BLaER1 treated with 17β-estradiol and CSF1 and Interleukin-3, amounts not matched to agents 10 nM and 100 nM (cell line): ENCODE measurements at regions not wholly inside any gene's neighbourhood (a gene's known extent, or its start where the extent isn't known, plus 50 kb on each side); places are given as distances from the start of the nearest gene placed in this dataset.

Source experiments
- H3K27ac ChIP-seq, 11 experiments: shearing (Covaris generic); formaldehyde crosslinking; 2 replicates each; pipeline ENCODE4 v1.8.1; 2022
- H3K27me3 ChIP-seq, 11 experiments: shearing (Covaris generic); formaldehyde crosslinking; 2 replicates each; pipeline ENCODE4 v1.8.1; 2022
- H3K36me3 ChIP-seq, 11 experiments: shearing (Covaris generic); formaldehyde crosslinking; 2 replicates each; pipeline ENCODE4 v1.8.1; 2022
- H3K4me1 ChIP-seq, 10 experiments: shearing (Covaris generic); formaldehyde crosslinking; 2 replicates each; pipeline ENCODE4 v1.8.1; 2022
- H3K4me2 ChIP-seq, 11 experiments: shearing (Covaris generic); formaldehyde crosslinking; 2 replicates each; pipeline ENCODE4 v1.8.1; 2022
- H3K4me3 ChIP-seq, 10 experiments: shearing (Covaris generic); formaldehyde crosslinking; 2 replicates each; pipeline ENCODE4 v1.8.1; 2022
- H3K9ac ChIP-seq, 11 experiments: shearing (Covaris generic); formaldehyde crosslinking; 2 replicates each; pipeline ENCODE4 v1.8.1; 2022
- H3K9me3 ChIP-seq, 11 experiments: shearing (Covaris generic); formaldehyde crosslinking; replicated peaks in 1 of 11; 2 replicates each; pipeline ENCODE4 v1.8.1; 2022
- H4K20me1 ChIP-seq, 11 experiments: shearing (Covaris generic); formaldehyde crosslinking; 2 replicates each; pipeline ENCODE4 v1.8.1; 2022
- Cebpa-rat ChIP-seq, 11 experiments: shearing (Covaris generic); IDR thresholded peaks; 2 replicates each; pipeline ENCODE4 v1.8.1; 2022

GRCh38 chr20:24064915-24065314, 76.3 kb upstream of the GGTLC1 start:
- Histone ChIP-seq H3K4me3 (no peak overlapping the region), H3K27ac (no peak overlapping the region), H3K4me1 (peaks cover 0 to 5% (median 0%) of the 10 kb centered on the region in 10 experiments; a peak in 2 of 20 replicates), H3K9me3 (peaks cover under 1 to 12% (median 5%) of the 10 kb centered on the region in 11 experiments; a peak in 17 of 22 replicates), H3K9ac (no peak overlapping the region), H3K27me3 (no peaks in the 10 kb centered on the region), H4K20me1 (no peaks in the 10 kb centered on the region), H3K4me2 (no peak overlapping the region), H3K36me3 (no peaks in the 10 kb centered on the region)
- TF ChIP-seq Cebpa-rat (IDR thresholded peaks at IDR 0.05): no peak

GRCh38 chr20:24064092-24064491, 75.5 kb upstream of the GGTLC1 start:
- Histone ChIP-seq H3K27me3 (no peaks in the 10 kb centered on the region), H3K9me3 (peaks cover 0 to 6% (median 0%) of the 10 kb centered on the region in 11 experiments; a peak in 2 of 22 replicates), H3K9ac (no peak overlapping the region), H3K27ac (no peak overlapping the region), H3K4me1 (peaks cover 0 to 5% (median 0%) of the 10 kb centered on the region in 10 experiments; a peak in 2 of 20 replicates), H3K36me3 (no peaks in the 10 kb centered on the region), H4K20me1 (no peaks in the 10 kb centered on the region), H3K4me3 (no peak overlapping the region), H3K4me2 (no peak overlapping the region)
- no peak for TF ChIP-seq Cebpa-rat (IDR thresholded peaks at IDR 0.05)

- H3K4me1 ChIP-seq: peaks cover 0 to 5% (median 0%) of the 10 kb centered on the region in 10 experiments; a peak in 2 of 20 replicates
- H3K27me3 ChIP-seq: no peaks in the 10 kb centered on the region
- no peaks in the 10 kb centered on the region for H4K20me1 ChIP-seq
- H3K4me2 ChIP-seq: no peak overlapping the region
- TF ChIP-seq Cebpa-rat (IDR thresholded peaks at IDR 0.05): no peak
- no peaks in the 10 kb centered on the region for H3K36me3 ChIP-seq
- H3K9ac ChIP-seq: no peak overlapping the region
- H3K27ac ChIP-seq: no peak overlapping the region
- H3K4me3 ChIP-seq: no peak overlapping the region
- H3K9me3 ChIP-seq: no peaks in the 10 kb centered on the region
Observed at GRCh38 chr20:24063100-24063499, 74.5 kb upstream of the GGTLC1 start.

GRCh38 chr20:24060851-24061590, 72.4 kb upstream of the GGTLC1 start:
- Histone ChIP-seq H4K20me1 (no peaks in the 10 kb centered on the region), H3K36me3 (no peaks in the 10 kb centered on the region), H3K4me2 (no peak overlapping the region), H3K4me3 (no peak overlapping the region), H3K9me3 (no peaks in the 10 kb centered on the region), H3K27ac (no peak overlapping the region), H3K27me3 (no peaks in the 10 kb centered on the region), H3K4me1 (peaks cover 0 to 5% (median 0%) of the 10 kb centered on the region in 10 experiments; a peak in 2 of 20 replicates), H3K9ac (no peak overlapping the region)
- TF ChIP-seq Cebpa-rat (IDR thresholded peaks at IDR 0.05): no peak

GRCh38 chr20:24059174-24059573, 70.6 kb upstream of the GGTLC1 start:
- Histone ChIP-seq H3K9ac (no peak overlapping the region), H3K27me3 (no peaks in the 10 kb centered on the region), H3K27ac (no peak overlapping the region), H3K4me3 (no peak overlapping the region), H3K4me1 (peaks cover 0 to 5% (median 0%) of the 10 kb centered on the region in 10 experiments; a peak in 2 of 20 replicates), H4K20me1 (no peaks in the 10 kb centered on the region), H3K9me3 (no peaks in the 10 kb centered on the region), H3K4me2 (no peak overlapping the region), H3K36me3 (no peaks in the 10 kb centered on the region)
- TF ChIP-seq Cebpa-rat (IDR thresholded peaks at IDR 0.05): no peak

GRCh38 chr20:24056491-24056890, 67.9 kb upstream of the GGTLC1 start:
- no peak overlapping the region for H3K4me3 ChIP-seq
- no peak for TF ChIP-seq Cebpa-rat (IDR thresholded peaks at IDR 0.05)
- no peaks in the 10 kb centered on the region for H3K27me3 ChIP-seq
- no peaks in the 10 kb centered on the region for H3K4me1 ChIP-seq
- no peaks in the 10 kb centered on the region for H3K9me3 ChIP-seq
- no peak overlapping the region for H3K27ac ChIP-seq
- H3K36me3 ChIP-seq: no peaks in the 10 kb centered on the region
- no peak overlapping the region for H3K4me2 ChIP-seq
- no peak overlapping the region for H3K9ac ChIP-seq
- no peaks in the 10 kb centered on the region for H4K20me1 ChIP-seq

GRCh38 chr20:24052599-24053275, 64.2 kb upstream of the GGTLC1 start:
- TF ChIP-seq Cebpa-rat (IDR thresholded peaks at IDR 0.05): no peak
- peaks cover 0 to 5% (median 0%) of the 10 kb centered on the region in 10 experiments; a peak in 1 of 20 replicates for H3K4me1 ChIP-seq

GRCh38 chr20:24051160-24051559, 62.6 kb upstream of the GGTLC1 start:
- Histone ChIP-seq H3K36me3 (no peaks in the 10 kb centered on the region), H3K4me2 (no peak overlapping the region), H3K27ac (no peak overlapping the region), H3K9ac (no peak overlapping the region), H3K4me1 (peaks cover 0 to 5% (median 0%) of the 10 kb centered on the region in 10 experiments; a peak in 4 of 20 replicates), H3K4me3 (no peak overlapping the region), H4K20me1 (no peaks in the 10 kb centered on the region), H3K9me3 (no peaks in the 10 kb centered on the region), H3K27me3 (no peaks in the 10 kb centered on the region)
- no peak for TF ChIP-seq Cebpa-rat (IDR thresholded peaks at IDR 0.05)

More at GRCh38 chr20:24052599-24053275, 64.2 kb upstream of the GGTLC1 start:
- H3K27me3 ChIP-seq: no peaks in the 10 kb centered on the region
- no peaks in the 10 kb centered on the region for H4K20me1 ChIP-seq
- no peak overlapping the region for H3K4me3 ChIP-seq
- H3K9ac ChIP-seq: no peak overlapping the region
- no peaks in the 10 kb centered on the region for H3K36me3 ChIP-seq
- H3K9me3 ChIP-seq: no peaks in the 10 kb centered on the region
- no peak overlapping the region for H3K4me2 ChIP-seq
- H3K27ac ChIP-seq: no peak overlapping the region

GRCh38 chr20:24050119-24050518, 61.5 kb upstream of the GGTLC1 start:
- peaks cover 0 to 15% (median 10%) of the 10 kb centered on the region in 10 experiments; a peak in 17 of 20 replicates for H3K4me1 ChIP-seq
- no peak overlapping the region for H3K9ac ChIP-seq
- H3K4me2 ChIP-seq: peak overlapping the region in 2 of 11 experiments; percentile 7 to 39; a peak in 2 of 22 replicates
- H3K27me3 ChIP-seq: no peaks in the 10 kb centered on the region
- no peak for TF ChIP-seq Cebpa-rat (IDR thresholded peaks at IDR 0.05)
- no peaks in the 10 kb centered on the region for H3K9me3 ChIP-seq
- no peak overlapping the region for H3K4me3 ChIP-seq
- no peaks in the 10 kb centered on the region for H4K20me1 ChIP-seq
- no peaks in the 10 kb centered on the region for H3K36me3 ChIP-seq
- H3K27ac ChIP-seq: no peak overlapping the region
